Rectal smooth muscle tissue (tissue), 1 donor: ENCODE measurements at regions not wholly inside any gene's neighbourhood (a gene's known extent, or its start where the extent isn't known, plus 50 kb on each side); places are given as distances from the start of the nearest gene placed in this dataset.
"Not testable (repeated sequence)": the region's sequence is repeated elsewhere in the genome, so short reads cannot be mapped to it uniquely, and the experiment has no call there.

Experiments used
- H3K27ac ChIP-seq: one replicate; pipeline ENCODE4 v1.7.0; 2013; ENCODE audit warnings: low read depth, low read length, inconsistent platforms
- H3K27me3 ChIP-seq: one replicate; pipeline ENCODE4 v1.7.0; 2013; ENCODE audit warnings: low read length; ENCODE audit not compliant: control insufficient read depth, insufficient read depth
- H3K36me3 ChIP-seq: one replicate; pipeline ENCODE4 v1.7.0; 2013; ENCODE audit warnings: low read length; ENCODE audit not compliant: control insufficient read depth, insufficient read depth
- H3K4me1 ChIP-seq: one replicate; pipeline ENCODE4 v1.7.0; 2013; ENCODE audit warnings: low read length; ENCODE audit not compliant: control insufficient read depth, insufficient read depth
- H3K4me3 ChIP-seq: one replicate; pipeline ENCODE4 v1.7.0; 2013; ENCODE audit warnings: low read length
- H3K9ac ChIP-seq: one replicate; pipeline ENCODE4 v1.7.0; 2013; ENCODE audit warnings: low read length

DNA sequence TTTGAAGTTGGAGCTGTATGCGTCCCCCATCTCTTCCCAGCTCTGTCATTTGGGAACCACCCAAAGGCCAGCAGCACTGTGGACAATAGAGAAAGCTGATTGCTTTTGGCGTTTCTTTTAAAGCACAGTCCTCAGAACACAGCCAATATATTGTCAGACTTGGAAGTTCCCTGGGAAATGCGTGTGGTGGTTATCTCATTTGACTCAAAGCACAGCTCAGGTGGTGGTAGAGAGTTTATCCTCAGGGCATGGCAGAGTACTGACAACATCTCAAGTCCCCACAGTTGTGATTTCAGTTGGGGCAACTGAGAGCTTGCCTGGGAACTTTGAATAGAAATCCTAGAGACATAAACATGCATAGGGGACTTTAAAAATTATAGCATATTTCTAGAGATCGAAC is 601.3 kb downstream of the ETS1 start:
- H3K36me3 ChIP-seq: no peaks in the 10 kb centered on the region
- H3K27me3 ChIP-seq: no peaks in the 10 kb centered on the region
- no peak overlapping the region for H3K9ac ChIP-seq
- no peaks in the 10 kb centered on the region for H3K4me1 ChIP-seq
- no peak overlapping the region for H3K27ac ChIP-seq
- no peak overlapping the region for H3K4me3 ChIP-seq

DNA sequence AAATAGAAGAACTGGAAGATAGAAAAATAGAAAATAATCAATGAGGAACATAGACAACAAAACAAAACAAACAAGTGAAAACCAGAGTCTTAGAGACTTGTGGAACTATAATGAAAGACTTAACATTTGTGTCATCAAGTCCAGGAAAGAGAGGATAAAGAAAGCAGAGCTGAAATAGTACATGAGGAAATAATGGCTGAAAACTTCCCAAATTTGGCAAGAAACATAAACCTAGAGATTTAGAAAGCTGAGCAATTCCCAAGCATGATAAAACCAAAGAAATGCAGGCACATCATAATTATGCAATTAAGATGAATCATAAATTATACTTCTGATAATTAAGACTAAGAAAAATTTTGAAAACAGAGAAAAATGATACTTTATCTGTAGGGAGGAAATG is 614.5 kb downstream of the ETS1 start:
- Histone ChIP-seq H3K4me1 (no peaks in the 10 kb centered on the region), H3K27ac (no peak overlapping the region), H3K36me3 (no peaks in the 10 kb centered on the region), H3K27me3 (no peaks in the 10 kb centered on the region), H3K9ac (no peak overlapping the region), H3K4me3 (no peak overlapping the region)

DNA sequence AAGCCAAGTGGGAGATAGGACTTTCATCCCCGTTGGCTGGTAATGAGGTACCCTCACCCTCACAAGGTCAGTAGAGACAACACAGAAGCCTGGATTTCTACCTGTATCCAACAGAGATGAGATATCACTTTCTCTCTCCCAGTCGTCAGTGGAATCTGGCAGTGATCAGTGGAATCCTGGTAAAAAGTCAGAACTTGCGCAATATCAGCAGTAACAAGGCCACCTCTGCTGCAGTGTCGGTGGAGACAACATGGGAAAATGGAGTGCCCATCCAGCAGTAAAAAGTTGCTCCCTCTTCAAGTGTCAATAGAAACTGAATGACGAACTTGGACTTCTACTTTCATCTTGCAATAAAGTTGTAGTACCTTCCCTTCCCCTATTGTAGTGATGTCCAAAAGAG is 615.9 kb downstream of the ETS1 start:
- H3K27me3 ChIP-seq: no peaks in the 10 kb centered on the region
- no peaks in the 10 kb centered on the region for H3K36me3 ChIP-seq
- H3K4me1 ChIP-seq: no peaks in the 10 kb centered on the region
- H3K27ac ChIP-seq: no peak overlapping the region
- H3K4me3 ChIP-seq: no peak overlapping the region
- H3K9ac ChIP-seq: no peak overlapping the region

DNA sequence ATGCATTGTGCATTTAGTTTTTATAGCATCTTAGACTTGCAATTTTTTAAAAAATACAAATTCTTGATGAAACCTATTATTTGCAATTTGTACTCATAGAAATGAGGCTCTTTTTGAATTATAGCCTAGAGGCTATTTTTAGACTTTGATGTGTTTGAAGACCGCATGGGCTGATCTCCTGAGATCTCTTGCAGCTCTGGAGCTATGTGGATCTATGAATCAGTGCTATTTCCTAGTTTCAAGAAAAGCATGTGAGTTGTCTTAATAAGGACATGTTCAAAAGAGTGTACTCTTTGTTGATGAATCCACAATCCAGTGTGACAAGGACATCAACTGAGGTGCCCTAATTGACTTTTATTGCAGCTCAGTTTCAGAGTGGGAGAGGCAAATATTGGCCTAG is 620.5 kb downstream of the ETS1 start:
- Histone ChIP-seq H3K4me3 (no peak overlapping the region), H3K27ac (no peak overlapping the region), H3K27me3 (no peaks in the 10 kb centered on the region), H3K9ac (no peak overlapping the region), H3K36me3 (no peaks in the 10 kb centered on the region), H3K4me1 (no peaks in the 10 kb centered on the region)

DNA sequence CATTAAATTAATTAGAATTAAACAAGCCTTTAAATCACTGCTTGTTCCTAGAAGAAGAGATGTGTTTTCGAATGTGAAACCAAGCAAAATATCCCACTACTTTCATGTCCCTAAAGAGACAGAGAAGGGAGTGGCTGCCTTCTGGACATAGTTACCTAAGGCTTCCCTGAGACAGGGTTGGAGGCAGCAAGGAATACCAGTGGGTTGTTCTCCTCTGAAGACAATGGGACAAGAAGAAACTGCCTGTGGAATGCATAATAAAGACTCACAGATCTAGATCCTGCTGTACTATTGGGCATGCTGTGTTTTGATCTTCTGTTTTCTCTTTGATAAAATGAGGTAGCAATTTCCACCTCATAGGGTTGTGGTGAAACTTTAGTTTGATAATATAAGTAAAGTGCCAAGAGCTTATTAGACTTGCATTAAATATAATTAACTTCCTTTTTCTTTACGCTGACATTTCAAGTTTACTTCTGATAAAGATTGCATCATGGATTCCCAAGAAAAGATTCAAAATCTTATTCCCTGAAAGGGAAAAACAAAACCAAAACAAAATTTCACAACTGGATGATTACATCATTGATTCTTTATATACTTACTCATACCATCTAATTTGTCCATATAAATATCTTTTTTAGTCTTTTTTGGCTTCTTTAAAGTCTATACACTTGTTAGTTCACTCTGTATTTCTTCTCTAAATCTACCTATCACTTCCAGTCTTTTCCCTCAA is 621.3 kb downstream of the ETS1 start:
- Histone ChIP-seq H3K27me3 (no peaks in the 10 kb centered on the region), H3K36me3 (no peaks in the 10 kb centered on the region)

DNA sequence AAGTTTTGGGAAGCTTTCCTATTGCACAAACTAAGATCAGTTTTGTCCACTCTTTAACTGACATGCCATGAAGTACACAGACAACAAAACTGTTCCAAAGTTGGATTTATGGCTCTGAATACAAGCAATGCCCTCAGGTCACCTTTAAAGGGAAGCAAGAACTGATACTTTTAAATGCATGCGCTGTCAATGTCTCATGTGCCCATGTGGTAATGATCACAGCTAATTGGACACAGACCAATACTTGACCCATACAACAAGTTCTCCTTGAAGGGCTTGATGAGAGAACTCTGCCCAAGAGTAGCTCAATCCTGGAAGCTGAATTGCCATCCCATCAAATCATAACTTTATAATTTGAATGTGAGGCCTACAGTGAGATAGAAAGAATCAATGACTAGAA is 624.9 kb downstream of the ETS1 start:
- no peak overlapping the region for H3K4me3 ChIP-seq
- H3K27ac ChIP-seq: no peak overlapping the region
- no peaks in the 10 kb centered on the region for H3K4me1 ChIP-seq
- no peaks in the 10 kb centered on the region for H3K27me3 ChIP-seq
- no peaks in the 10 kb centered on the region for H3K36me3 ChIP-seq
- H3K9ac ChIP-seq: no peak overlapping the region

More for the DNA sequence above, 621.3 kb downstream of the ETS1 start:
- Histone ChIP-seq H3K4me3 (no peak overlapping the region), H3K27ac (no peak overlapping the region), H3K9ac (no peak overlapping the region), H3K4me1 (no peaks in the 10 kb centered on the region)

DNA sequence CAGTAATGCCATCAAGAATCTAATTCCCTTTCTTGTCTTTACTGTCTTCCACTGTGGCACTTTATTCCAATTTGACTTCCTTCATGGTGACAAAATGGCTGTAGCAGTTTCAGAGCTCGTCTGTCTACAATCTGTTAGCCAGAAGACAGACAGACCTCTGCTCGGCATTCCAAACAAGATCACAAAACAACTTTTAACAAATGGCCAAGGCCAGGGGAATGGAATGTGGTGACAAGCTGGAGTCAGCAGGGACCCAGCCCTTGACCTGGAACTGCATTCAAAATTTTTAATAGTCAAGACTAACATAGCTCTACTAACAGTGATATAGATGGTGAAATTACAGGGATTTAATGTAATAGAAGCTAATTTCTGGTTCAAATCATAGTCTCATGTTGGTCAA is 637.2 kb downstream of the ETS1 start:
- Histone ChIP-seq H3K4me3 (no peak overlapping the region), H3K27ac (no peak overlapping the region), H3K36me3 (no peaks in the 10 kb centered on the region), H3K4me1 (no peaks in the 10 kb centered on the region), H3K27me3 (no peaks in the 10 kb centered on the region), H3K9ac (no peak overlapping the region)

DNA sequence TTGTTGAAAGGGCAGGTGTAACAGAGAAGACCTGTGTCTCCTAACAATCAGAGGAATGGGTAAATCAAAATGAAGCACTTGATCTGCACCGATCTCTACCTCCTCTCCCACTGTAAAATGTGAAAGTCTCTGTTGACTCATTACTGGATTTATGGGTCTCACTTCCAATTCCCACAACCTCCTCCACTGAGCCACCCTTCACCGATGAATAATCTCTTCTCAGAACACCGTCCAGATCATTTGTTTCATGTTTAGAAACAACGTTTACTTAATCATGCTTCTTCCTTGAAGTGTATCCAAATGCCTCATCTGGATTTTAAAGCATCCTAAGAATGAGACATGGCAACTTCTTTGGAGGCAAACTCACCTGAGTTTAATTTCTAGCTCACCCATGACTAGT is 643.6 kb downstream of the ETS1 start:
- Histone ChIP-seq H3K36me3 (no peaks in the 10 kb centered on the region), H3K9ac (no peak overlapping the region), H3K27ac (no peak overlapping the region), H3K4me1 (no peaks in the 10 kb centered on the region), H3K27me3 (no peaks in the 10 kb centered on the region), H3K4me3 (no peak overlapping the region)

DNA sequence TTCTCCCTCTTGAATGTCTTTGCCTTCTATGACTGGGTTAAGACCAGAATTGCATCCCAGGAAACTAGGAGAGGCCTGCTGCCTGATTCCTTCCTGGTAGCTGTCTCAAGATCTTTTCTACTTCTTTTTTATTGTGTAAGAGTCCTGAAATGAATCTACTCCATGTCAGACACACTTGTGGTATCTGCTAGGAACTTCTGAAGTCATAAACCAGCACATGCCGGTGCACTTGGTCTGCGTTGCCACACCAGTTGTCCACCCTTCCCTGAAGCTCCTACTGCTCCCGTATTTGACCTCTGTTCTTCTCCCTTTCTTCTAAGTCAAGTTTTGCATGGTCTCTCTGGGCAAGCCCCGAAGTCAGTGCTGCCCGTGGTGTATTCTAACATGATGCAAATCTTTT is 644.2 kb downstream of the ETS1 start:
- no peak overlapping the region for H3K4me3 ChIP-seq
- H3K27ac ChIP-seq: no peak overlapping the region
- no peaks in the 10 kb centered on the region for H3K36me3 ChIP-seq
- no peak overlapping the region for H3K9ac ChIP-seq
- H3K27me3 ChIP-seq: no peaks in the 10 kb centered on the region
- H3K4me1 ChIP-seq: no peaks in the 10 kb centered on the region

DNA sequence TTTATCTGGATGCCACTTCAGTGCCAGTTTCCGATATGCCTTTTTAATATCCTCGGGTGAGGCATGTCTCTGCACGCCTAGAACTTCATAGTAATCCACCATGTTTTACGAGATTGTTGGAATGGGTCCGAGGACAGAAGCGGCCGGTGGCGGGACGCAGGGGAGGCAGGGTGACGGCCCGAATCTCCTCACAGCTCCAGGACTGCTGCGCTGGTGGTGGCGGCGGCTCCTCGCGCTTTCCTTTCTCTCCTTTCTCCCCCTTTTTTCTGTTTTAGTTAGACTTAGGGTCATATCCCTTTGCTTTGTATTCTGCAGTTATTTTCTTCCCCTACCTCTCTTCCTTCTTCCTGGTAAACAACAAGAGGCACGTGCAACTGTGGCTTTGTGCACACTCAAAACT is 645.8 kb downstream of the ETS1 start:
- H3K27ac ChIP-seq, H3K9ac ChIP-seq, H3K27me3 ChIP-seq: not testable (repeated sequence)

DNA sequence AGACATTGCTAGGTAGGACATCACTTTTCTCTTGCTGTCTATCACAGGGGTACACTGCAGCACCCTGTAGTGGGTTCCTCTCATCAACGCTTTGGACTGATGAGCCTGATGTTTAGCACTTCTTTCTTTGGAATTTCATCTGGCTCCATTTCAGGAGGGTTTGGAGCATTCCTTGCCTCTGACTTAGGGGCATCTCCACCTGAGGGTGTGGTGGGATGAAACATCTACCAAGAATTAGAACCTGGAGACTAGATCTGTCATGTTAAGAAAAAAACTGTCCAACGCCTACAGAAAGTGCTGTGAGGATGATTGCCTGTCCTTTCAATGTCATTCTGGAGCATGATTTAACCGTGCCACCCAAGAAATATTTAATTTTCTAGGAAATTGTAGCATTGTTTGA is 648.4 kb downstream of the ETS1 start:
- Histone ChIP-seq H3K36me3 (no peaks in the 10 kb centered on the region), H3K27ac (no peak overlapping the region), H3K9ac (no peak overlapping the region), H3K4me3 (no peak overlapping the region), H3K27me3 (no peaks in the 10 kb centered on the region), H3K4me1 (no peaks in the 10 kb centered on the region)

More for the DNA sequence above, 645.8 kb downstream of the ETS1 start:
- not testable (repeated sequence) for H3K4me3 ChIP-seq, H3K4me1 ChIP-seq, H3K36me3 ChIP-seq

DNA sequence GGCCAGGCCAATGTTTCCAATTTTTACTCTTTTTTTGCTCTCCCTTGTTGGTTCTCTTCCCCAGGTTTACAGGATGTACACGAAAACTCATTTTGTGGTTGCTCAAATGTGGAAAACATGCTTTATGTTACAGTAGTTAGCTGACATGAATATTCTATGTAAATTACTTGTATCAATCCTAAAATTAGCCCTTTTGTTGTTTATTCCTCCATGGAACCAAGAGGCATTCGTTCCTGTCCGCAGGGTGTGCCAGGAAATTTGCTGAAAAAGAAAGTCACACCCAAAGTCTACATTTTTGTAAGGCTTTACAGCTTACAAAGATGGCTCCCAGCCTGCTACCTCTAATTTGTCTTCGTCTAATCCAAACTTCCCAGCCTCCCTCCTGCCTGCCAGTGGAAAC is 652.3 kb downstream of the ETS1 start:
- H3K9ac ChIP-seq: no peak overlapping the region
- H3K27ac ChIP-seq: no peak overlapping the region
- H3K27me3 ChIP-seq: no peaks in the 10 kb centered on the region
- H3K36me3 ChIP-seq: no peaks in the 10 kb centered on the region
- no peaks in the 10 kb centered on the region for H3K4me1 ChIP-seq
- no peak overlapping the region for H3K4me3 ChIP-seq

DNA sequence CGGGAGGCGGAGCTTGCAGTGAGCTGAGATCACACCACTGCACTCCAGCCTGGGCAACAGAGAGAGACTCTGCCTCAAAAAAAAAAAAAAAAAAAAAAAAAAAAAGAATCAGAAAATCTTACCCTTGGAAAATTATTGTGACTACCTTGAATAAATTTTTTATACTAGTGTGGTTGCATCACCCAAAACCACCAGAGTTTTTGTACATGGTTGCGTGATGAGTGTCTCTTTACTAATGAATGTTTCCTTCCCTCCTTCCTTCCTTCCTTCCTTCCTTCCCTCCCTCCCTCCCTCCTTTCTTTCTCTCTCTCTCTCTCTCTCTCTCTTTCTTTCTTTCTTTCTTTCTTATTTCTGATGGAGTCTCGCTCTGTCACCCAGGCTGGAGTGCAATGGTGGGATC is 653.4 kb downstream of the ETS1 start:
- not testable (repeated sequence) for H3K9ac ChIP-seq, H3K27me3 ChIP-seq, H3K4me1 ChIP-seq, H3K27ac ChIP-seq, H3K36me3 ChIP-seq, H3K4me3 ChIP-seq
